CD4-positive, alpha-beta T cell (primary cell): ENCODE measurements at regions not wholly inside any gene's neighbourhood (a gene's known extent, or its start where the extent isn't known, plus 50 kb on each side); places are given as distances from the start of the nearest gene placed in this dataset.

ENCODE experiments used
- ATAC-seq: fragments of 200-7000 bp; cut with Tn5 transposase; one replicate; pipeline ENCODE4 v1.10.0; 2022; ENCODE audit warnings: mild to moderate bottlenecking; ENCODE audit not compliant: poor library complexity
- CTCF ChIA-PET: fragments of 350-600 bp; sonication (Branson Sonifier 250); formaldehyde crosslinking; loops from one replicate; lab custom pipeline; 2021; ENCODE audit warnings: antibody characterized with exemption, inconsistent platforms; lab: Charles Lee
- POLR2A ChIA-PET: fragments of 350-600 bp; sonication (Branson Sonifier 250); formaldehyde crosslinking; loops from one replicate; lab custom pipeline; 2021; ENCODE audit warnings: antibody characterized with exemption, inconsistent platforms; lab: Charles Lee
- DNase-seq, 14 experiments: peaks; one replicate each; pipeline ENCODE4 v3.0.0-alpha.2; 2013 to 2020; ENCODE audit warnings: mixed read lengths in 2 of 14
- H3K27ac ChIP-seq, 2 donors: one replicate each; pipeline versions ENCODE4 v1.5.1 to v1.7.0; 2013; ENCODE audit warnings: low read length in 2 of 2, low read depth in 1 of 2, mild to moderate bottlenecking in 1 of 2
- H3K27me3 ChIP-seq, 2 experiments: 1 replicate in 1 of 2; 2 replicates in 1 of 2; pipeline versions ENCODE4 v1.6.1 to v1.7.0; 2013; ENCODE audit warnings: low read length in 2 of 2, control low read depth in 1 of 2, mild to moderate bottlenecking in 1 of 2, moderate library complexity in 1 of 2; ENCODE audit not compliant: insufficient read depth in 2 of 2, control insufficient read depth in 1 of 2
- H3K36me3 ChIP-seq: one replicate; pipeline ENCODE4 v1.6.1; 2013; ENCODE audit warnings: low read length, control low read depth; ENCODE audit not compliant: insufficient read depth
- H3K4me1 ChIP-seq: one replicate; pipeline ENCODE4 v1.6.1; 2013; ENCODE audit warnings: low read length, control low read depth; ENCODE audit not compliant: insufficient read depth
- H3K4me3 ChIP-seq: one replicate; pipeline ENCODE4 v1.5.1; 2013; ENCODE audit warnings: mild to moderate bottlenecking, low read length, moderate library complexity
- H3K9me3 ChIP-seq, 2 experiments: 1 replicate in 1 of 2; 2 replicates in 1 of 2; pipeline versions ENCODE4 v1.6.1 to v1.7.0; 2013; ENCODE audit warnings: low read length in 2 of 2, mild to moderate bottlenecking in 2 of 2, control low read depth in 1 of 2, moderate library complexity in 1 of 2; ENCODE audit not compliant: control insufficient read depth in 1 of 2, insufficient read depth in 1 of 2
- H3K27ac Mint-ChIP-seq: one replicate; pipeline ENCODE4 v1.8.0; 2020; ENCODE audit warnings: mixed read lengths
- H3K27me3 Mint-ChIP-seq: one replicate; pipeline ENCODE4 v1.8.0; 2021; ENCODE audit warnings: mixed read lengths
- H3K36me3 Mint-ChIP-seq: one replicate; pipeline ENCODE4 v1.8.0; 2021; ENCODE audit warnings: low read depth, mixed read lengths
- H3K4me1 Mint-ChIP-seq: one replicate; pipeline ENCODE4 v1.8.0; 2021; ENCODE audit warnings: low read depth, mixed read lengths
- H3K4me3 Mint-ChIP-seq: one replicate; pipeline ENCODE4 v1.8.0; 2020; ENCODE audit warnings: mild to moderate bottlenecking, mixed read lengths
- H3K9me3 Mint-ChIP-seq: one replicate; pipeline ENCODE4 v1.8.0; 2020; ENCODE audit warnings: mixed read lengths
- intact Hi-C, 2 experiments: fragments of 100-400 bp; cut with DNase I in 1 of 2; cut with micrococcal nuclease in 1 of 2; formaldehyde crosslinking; loops; one replicate each; pipeline versions ENCODE4 v1.15.1 to v1.9.0; 2023 to 2025; cut with DNase I, micrococcal nuclease
- TF ChIP-seq, protein P1 (sequence below): fragments of 200-600 bp; IDR thresholded peaks from one replicate; pipeline ENCODE4 v1.8.0; 2022; ENCODE audit warnings: antibody characterized with exemption, mild to moderate bottlenecking

DNA sequence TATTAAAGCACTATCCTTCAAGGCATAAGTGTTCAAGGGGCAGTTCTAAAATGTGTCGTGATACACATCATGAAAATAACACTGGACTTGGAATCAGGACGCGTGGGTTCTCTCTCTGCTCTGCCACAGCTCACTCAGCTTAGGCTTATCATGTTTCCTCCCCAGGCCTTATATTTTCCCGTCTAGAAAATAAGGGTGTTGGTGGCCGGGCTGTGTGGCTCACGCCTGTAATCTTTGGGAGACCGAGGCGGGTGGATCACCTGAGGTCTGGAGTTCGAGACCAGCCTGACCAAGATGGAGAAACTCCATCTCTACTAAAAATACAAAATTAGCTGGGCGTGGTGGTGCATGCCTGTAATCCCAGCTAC is 223.0 kb downstream of the OPA1 start:
- DNase-seq (no peak), ATAC-seq (no peak)
- TF ChIP-seq, protein P1, sequence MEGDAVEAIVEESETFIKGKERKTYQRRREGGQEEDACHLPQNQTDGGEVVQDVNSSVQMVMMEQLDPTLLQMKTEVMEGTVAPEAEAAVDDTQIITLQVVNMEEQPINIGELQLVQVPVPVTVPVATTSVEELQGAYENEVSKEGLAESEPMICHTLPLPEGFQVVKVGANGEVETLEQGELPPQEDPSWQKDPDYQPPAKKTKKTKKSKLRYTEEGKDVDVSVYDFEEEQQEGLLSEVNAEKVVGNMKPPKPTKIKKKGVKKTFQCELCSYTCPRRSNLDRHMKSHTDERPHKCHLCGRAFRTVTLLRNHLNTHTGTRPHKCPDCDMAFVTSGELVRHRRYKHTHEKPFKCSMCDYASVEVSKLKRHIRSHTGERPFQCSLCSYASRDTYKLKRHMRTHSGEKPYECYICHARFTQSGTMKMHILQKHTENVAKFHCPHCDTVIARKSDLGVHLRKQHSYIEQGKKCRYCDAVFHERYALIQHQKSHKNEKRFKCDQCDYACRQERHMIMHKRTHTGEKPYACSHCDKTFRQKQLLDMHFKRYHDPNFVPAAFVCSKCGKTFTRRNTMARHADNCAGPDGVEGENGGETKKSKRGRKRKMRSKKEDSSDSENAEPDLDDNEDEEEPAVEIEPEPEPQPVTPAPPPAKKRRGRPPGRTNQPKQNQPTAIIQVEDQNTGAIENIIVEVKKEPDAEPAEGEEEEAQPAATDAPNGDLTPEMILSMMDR = no peak
- Mint-ChIP-seq H3K36me3 (no peaks in the 10 kb centered on the region), H3K27me3 (peaks cover 4% of the 10 kb centered on the region), H3K4me1 (no peaks in the 10 kb centered on the region), H3K27ac (no peak overlapping the region), H3K9me3 (no peaks in the 10 kb centered on the region), H3K4me3 (no peak overlapping the region)
- ChIA-PET POLR2A (no interaction called here), CTCF (no interaction called here)
- Histone ChIP-seq H3K9me3 (no peaks in the 10 kb centered on the region), H3K36me3 (no peaks in the 10 kb centered on the region), H3K27ac (no peak overlapping the region), H3K4me3 (no peak overlapping the region), H3K27me3 (peaks cover 0 to 5% of the 10 kb centered on the region in 2 experiments), H3K4me1 (no peaks in the 10 kb centered on the region)
- intact Hi-C loops = no loop called here

DNA sequence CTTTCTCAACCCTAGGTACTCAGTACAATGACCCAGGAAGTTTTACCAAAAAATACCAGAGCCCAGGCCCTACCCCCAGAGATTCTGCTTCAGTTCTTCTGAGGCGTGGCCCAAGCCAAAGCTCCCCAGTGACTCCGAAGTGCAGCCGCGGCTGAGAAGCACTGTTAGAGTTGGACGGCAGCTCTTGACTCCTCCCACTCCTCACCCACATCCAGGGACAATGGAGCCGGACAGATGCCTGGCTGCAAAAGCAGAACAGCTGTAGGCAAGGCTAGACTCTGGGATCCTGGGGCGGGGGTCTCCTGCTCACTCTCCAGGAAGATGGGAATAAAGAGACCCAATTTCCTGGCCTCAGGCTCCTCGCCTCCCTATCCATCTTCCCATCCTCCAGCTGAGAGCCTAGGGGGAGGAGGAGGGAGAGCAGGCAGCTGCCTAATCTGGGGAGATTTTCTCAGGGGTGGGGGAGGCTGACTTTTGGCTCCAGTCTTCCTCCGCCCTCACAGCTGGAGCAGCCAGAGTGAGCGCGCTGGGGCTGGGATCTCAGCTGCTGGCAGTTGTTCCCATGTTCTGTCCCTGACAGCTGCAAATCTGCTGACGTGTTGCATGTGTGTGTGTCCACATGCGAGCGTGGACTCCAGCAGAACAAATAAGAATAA is 223.8 kb downstream of the OPA1 start:
- H3K27me3 ChIP-seq = peaks cover 0 to 5% of the 10 kb centered on the region in 2 experiments
- no peaks in the 10 kb centered on the region for H3K4me1 Mint-ChIP-seq
- no peak overlapping the region for H3K27ac ChIP-seq
- no peak overlapping the region for H3K27ac Mint-ChIP-seq
- no peaks in the 10 kb centered on the region for H3K4me1 ChIP-seq
- no peaks in the 10 kb centered on the region for H3K36me3 Mint-ChIP-seq
- intact Hi-C loops = no loop called here
- TF ChIP-seq, protein P1 = no peak
- H3K9me3 Mint-ChIP-seq = no peaks in the 10 kb centered on the region
- no peak overlapping the region for H3K4me3 Mint-ChIP-seq
- H3K9me3 ChIP-seq = no peaks in the 10 kb centered on the region
- ChIA-PET CTCF (no interaction called here), POLR2A (no interaction called here)
- no peaks in the 10 kb centered on the region for H3K36me3 ChIP-seq
- H3K4me3 ChIP-seq = no peak overlapping the region
- H3K27me3 Mint-ChIP-seq = peaks cover 4% of the 10 kb centered on the region
- no peak for ATAC-seq
- DNase-seq = no peak

DNA sequence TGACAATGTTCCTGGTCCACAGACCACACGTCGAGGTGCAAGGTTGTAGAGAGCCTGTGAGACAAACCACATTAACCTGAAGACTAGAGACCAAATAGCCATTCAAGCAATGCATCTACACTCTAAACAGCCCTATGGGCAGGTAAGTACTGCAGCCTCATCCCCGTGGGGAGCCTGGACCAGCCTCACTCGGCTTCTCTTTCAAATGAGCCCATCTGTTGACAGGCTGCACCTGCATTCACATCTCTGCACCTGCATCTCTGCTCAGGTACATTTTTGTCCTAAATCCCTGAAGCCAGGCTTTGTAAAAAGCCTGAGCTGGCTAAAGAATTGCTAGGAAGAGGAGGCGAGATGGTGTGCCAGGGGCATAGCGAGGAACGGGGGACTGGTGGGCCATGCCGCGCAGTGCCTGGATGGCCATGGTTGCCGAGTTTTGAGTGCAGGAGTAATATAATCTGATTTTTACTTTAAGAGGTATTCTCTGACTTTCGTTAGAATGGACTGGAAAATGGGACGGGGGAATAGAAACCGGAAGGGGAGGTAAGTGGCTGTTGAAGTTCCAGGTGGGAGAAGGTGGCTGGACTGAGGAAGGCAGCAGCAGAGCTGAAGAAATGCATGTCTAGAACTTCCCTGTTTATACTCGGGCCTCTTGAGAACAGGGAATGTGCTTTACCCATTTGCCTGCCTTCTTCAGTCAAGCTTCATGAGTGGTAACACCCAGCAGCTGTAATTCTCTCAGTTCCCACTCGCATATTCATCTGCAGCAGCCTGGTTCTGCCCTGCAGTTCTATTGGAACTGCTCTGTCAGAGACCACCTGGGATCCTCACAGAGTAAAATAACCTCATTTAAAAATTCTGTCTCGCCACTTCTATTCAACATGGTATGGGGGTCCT is 226.4 kb downstream of the OPA1 start:
- Mint-ChIP-seq H3K9me3 (no peaks in the 10 kb centered on the region), H3K4me1 (no peaks in the 10 kb centered on the region), H3K27me3 (peaks cover 10% of the 10 kb centered on the region), H3K36me3 (no peaks in the 10 kb centered on the region), H3K4me3 (no peak overlapping the region), H3K27ac (no peak overlapping the region)
- no peak for ATAC-seq
- Histone ChIP-seq H3K4me1 (no peaks in the 10 kb centered on the region), H3K9me3 (no peaks in the 10 kb centered on the region), H3K4me3 (no peak overlapping the region), H3K27ac (no peak overlapping the region), H3K27me3 (peaks cover 0 to 4% of the 10 kb centered on the region in 2 experiments), H3K36me3 (no peaks in the 10 kb centered on the region)
- DNase-seq = no peak
- ChIA-PET CTCF (no interaction called here), POLR2A (no interaction called here)
- TF ChIP-seq, protein P1 = no peak
- intact Hi-C loops = no loop called here
